Chondrocyte (in vitro differentiated cells): ENCODE measurements at regions not wholly inside any gene's neighbourhood (a gene's known extent, or its start where the extent isn't known, plus 50 kb on each side); places are given as distances from the start of the nearest gene placed in this dataset.

Experiments used
- DNase-seq: peaks from one replicate; pipeline ENCODE4 v3.0.0; 2021; ENCODE audit warnings: mixed read lengths, low spot score
- H3K27ac Mint-ChIP-seq: one replicate; pipeline ENCODE4 v1.8.0; 2021; ENCODE audit warnings: mild to moderate bottlenecking, moderate library complexity, mixed read lengths; ENCODE audit not compliant: unreplicated experiment
- H3K27me3 Mint-ChIP-seq: 2 replicates; pipeline ENCODE4 v1.8.0; 2021; ENCODE audit warnings: low read depth, mixed read lengths
- H3K36me3 Mint-ChIP-seq: 2 replicates; pipeline ENCODE4 v1.8.0; 2021; ENCODE audit warnings: low read depth, mixed read lengths
- H3K4me1 Mint-ChIP-seq: 2 replicates; pipeline ENCODE4 v1.8.0; 2021; ENCODE audit warnings: low read depth, mild to moderate bottlenecking, mixed read lengths
- H3K4me3 Mint-ChIP-seq: one replicate; pipeline ENCODE4 v1.8.0; 2021; ENCODE audit warnings: mild to moderate bottlenecking, moderate library complexity, mixed read lengths; ENCODE audit not compliant: unreplicated experiment
- H3K9me3 Mint-ChIP-seq: 2 replicates; pipeline ENCODE4 v1.8.0; 2021; ENCODE audit warnings: low read depth, mixed read lengths
- TF ChIP-seq, protein P1 (sequence below): fragments of 200-600 bp; sonication (generic); IDR thresholded peaks from 2 replicates; pipeline ENCODE4 v1.5.0; 2021; ENCODE audit warnings: antibody characterized with exemption, mild to moderate bottlenecking, moderate library complexity

DNA sequence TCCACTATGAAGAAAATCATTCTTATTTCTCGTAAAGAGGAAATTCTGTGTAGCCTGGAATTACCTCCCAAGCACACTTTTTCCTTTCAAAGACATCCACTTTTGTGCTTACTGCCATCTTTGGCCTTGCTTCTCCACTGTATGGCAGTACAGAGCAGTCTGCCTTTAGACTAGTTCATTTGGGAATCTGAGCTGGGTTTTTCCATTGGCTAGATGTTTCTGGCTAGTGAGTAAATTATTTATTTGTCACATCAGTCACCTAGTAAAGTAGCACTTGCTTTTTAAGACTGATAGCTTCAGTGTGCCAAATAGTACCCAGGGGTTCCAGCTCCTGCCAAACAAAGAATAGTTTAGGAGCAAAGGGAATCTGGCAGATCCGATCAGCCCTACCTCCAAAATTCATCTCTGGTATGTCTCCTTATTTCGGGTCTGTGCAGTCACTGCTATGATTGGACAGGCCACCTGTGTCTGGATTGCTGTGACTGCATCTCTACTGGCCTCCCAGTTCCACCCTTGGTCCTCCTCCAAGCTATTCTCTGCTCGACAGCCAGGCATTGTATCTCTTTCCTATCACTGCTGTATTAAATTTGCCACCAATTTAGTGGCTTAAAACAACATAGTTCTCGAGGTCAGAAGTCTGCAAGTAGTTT is 97.6 kb downstream of the NUDT12 start:
- H3K9me3 Mint-ChIP-seq = no peaks in the 10 kb centered on the region
- H3K27me3 Mint-ChIP-seq = no peaks in the 10 kb centered on the region
- peak overlapping the region; percentile 79 for H3K27ac Mint-ChIP-seq
- no peak overlapping the region for H3K4me3 Mint-ChIP-seq
- TF ChIP-seq, protein P1, sequence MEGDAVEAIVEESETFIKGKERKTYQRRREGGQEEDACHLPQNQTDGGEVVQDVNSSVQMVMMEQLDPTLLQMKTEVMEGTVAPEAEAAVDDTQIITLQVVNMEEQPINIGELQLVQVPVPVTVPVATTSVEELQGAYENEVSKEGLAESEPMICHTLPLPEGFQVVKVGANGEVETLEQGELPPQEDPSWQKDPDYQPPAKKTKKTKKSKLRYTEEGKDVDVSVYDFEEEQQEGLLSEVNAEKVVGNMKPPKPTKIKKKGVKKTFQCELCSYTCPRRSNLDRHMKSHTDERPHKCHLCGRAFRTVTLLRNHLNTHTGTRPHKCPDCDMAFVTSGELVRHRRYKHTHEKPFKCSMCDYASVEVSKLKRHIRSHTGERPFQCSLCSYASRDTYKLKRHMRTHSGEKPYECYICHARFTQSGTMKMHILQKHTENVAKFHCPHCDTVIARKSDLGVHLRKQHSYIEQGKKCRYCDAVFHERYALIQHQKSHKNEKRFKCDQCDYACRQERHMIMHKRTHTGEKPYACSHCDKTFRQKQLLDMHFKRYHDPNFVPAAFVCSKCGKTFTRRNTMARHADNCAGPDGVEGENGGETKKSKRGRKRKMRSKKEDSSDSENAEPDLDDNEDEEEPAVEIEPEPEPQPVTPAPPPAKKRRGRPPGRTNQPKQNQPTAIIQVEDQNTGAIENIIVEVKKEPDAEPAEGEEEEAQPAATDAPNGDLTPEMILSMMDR = peak; percentile 46
- DNase-seq = no peak
- peaks cover 27% of the 10 kb centered on the region for H3K4me1 Mint-ChIP-seq
- no peaks in the 10 kb centered on the region for H3K36me3 Mint-ChIP-seq

DNA sequence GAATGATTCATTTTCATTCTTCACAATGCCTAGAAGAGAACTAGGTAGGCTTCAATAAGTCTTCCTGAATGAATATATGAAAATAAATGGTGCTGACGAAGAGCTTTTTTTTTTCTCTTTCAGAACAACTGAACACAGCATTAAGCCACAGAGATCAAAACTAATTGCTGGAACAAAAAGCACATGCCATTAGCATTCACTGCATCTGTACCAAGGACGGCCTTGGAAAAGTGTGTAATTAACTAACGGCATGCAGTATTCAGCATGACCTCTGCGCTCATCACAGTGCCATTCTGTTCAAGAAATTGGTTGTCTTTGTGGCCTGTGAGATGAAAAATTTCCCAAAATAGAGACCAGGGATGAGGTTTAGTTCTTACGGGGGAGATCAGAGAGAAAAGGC is 99.3 kb downstream of the NUDT12 start:
- TF ChIP-seq, protein P1 = no peak
- DNase-seq = no peak
- no peak overlapping the region for H3K4me3 Mint-ChIP-seq
- no peak overlapping the region for H3K27ac Mint-ChIP-seq
- H3K9me3 Mint-ChIP-seq = no peaks in the 10 kb centered on the region
- peaks cover 27% of the 10 kb centered on the region for H3K4me1 Mint-ChIP-seq
- no peaks in the 10 kb centered on the region for H3K36me3 Mint-ChIP-seq
- H3K27me3 Mint-ChIP-seq = no peaks in the 10 kb centered on the region

DNA sequence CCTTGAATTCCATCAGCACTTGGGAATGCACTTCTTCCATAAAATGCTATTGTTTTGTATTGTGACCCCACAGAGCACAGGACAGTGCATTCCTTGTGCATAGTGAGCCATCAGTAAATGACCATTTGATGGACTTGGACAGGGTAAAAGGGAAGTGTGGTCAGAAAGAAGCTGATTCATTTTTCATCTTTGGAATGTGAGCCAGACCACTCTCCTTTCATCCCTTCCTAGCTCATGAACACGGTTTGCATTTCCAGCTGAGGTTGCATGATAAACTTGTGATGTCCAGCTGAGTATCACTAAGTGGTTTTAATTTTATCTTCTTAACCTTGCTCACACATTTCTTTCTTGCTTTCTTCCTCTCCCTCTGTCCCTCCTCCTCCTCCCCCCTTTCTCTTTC is 101.3 kb downstream of the NUDT12 start:
- TF ChIP-seq, protein P1 = no peak
- Mint-ChIP-seq H3K27ac (no peak overlapping the region), H3K9me3 (peaks cover 2% of the 10 kb centered on the region), H3K4me3 (no peak overlapping the region), H3K27me3 (no peaks in the 10 kb centered on the region), H3K36me3 (peaks cover 1% of the 10 kb centered on the region), H3K4me1 (peaks cover 26% of the 10 kb centered on the region)
- no peak for DNase-seq

DNA sequence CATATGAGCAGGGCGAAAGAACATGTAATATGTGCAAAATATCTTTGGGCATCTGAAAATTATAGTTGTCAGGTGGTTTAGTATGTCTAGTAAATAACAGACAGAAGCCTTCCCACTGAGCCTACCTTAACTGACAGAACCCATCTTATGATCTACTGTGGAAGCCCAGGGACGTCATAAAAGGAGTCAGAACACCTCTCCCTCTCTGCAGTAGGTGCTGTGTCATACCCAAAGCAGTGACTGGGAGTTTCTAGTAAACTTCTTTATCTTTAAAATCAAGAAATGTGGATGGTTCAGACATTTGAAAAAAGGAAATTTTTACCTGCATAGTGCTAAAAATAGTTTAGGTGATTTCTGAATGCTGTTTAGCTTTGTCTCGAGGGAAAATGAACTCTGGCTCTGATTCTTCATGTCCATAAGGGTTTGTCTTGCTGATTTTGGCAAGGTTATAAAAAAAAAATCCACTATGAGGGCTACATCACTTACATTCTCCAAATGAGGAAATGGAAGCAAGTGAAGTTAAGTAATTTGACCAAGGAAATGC is 104.0 kb downstream of the NUDT12 start:
- peaks cover 2% of the 10 kb centered on the region for H3K9me3 Mint-ChIP-seq
- H3K36me3 Mint-ChIP-seq = peaks cover 1% of the 10 kb centered on the region
- H3K27ac Mint-ChIP-seq = no peak overlapping the region
- H3K4me1 Mint-ChIP-seq = peaks cover 13% of the 10 kb centered on the region
- DNase-seq = no peak
- no peak overlapping the region for H3K4me3 Mint-ChIP-seq
- TF ChIP-seq, protein P1 = no peak
- no peaks in the 10 kb centered on the region for H3K27me3 Mint-ChIP-seq

DNA sequence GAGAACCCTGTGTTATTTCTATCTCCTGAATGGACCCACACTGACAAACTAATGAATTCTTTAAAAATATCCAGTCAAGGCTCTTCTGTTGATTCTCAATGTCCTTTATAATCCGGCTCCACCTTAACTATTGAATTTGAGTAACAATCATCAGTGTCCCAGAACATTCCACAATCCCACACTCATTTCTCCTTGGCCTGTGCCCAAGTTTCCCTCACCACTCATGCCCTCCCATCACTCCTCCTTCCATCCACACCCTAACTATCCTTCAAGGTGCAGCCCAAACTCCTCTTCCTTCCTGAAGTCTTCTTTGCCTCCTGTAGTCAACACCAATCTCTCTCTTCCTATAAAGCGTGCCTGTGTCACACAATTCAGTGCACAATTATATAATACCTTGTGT is 106.1 kb downstream of the NUDT12 start:
- H3K4me3 Mint-ChIP-seq = no peak overlapping the region
- no peak for DNase-seq
- no peaks in the 10 kb centered on the region for H3K27me3 Mint-ChIP-seq
- H3K4me1 Mint-ChIP-seq = peaks cover 31% of the 10 kb centered on the region
- no peak overlapping the region for H3K27ac Mint-ChIP-seq
- H3K9me3 Mint-ChIP-seq = peaks cover 2% of the 10 kb centered on the region
- TF ChIP-seq, protein P1 = no peak
- H3K36me3 Mint-ChIP-seq = peaks cover 1% of the 10 kb centered on the region
